ENCODE measurements at regions not wholly inside any gene's neighbourhood (a gene's known extent, or its start where the extent isn't known, plus 50 kb on each side); places are given as distances from the start of the nearest gene placed in this dataset.
A peak's percentile ranks its signal among the peaks of the same experiment; 100 is the strongest.

DNA sequence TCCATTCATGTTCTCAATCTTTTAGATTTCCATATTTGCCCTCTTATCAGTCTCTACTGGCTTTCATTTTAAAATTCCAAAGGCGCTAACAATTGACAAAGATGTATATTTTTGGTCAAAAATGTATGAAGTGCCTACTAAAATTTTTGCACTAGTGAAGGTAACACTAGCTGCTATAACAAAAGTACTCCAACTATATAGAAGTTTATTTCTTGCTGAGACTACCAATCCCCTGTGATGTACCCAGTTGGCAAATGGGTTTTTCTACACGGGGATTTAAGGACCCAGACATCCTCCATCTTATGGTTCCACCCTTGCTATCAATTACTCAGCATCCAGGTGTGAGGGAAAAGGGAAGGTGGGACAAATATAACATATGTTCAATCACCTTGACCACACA, 75.3 kb upstream of the TSPAN8 start:
- DNase-seq: no peak

DNA sequence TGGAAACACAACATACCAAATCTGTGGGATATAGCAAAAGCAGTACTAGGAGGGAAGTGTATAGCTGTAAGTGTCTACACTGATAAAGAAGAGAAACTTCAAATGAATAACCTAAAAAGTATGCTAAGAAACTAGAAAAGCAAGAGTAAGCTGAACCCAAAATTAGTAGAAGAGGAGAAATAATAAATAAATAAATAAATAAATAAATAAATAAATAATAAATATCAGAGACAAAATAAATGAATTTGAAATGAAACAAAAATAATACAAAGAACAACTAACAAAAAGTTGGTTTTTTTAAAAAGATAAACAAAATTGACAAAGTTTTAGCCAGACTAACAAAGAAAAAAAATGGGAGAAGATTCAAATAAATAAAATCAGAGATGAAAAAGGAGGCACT, 72.7 kb upstream of the TSPAN8 start:
- no peak for DNase-seq

DNA sequence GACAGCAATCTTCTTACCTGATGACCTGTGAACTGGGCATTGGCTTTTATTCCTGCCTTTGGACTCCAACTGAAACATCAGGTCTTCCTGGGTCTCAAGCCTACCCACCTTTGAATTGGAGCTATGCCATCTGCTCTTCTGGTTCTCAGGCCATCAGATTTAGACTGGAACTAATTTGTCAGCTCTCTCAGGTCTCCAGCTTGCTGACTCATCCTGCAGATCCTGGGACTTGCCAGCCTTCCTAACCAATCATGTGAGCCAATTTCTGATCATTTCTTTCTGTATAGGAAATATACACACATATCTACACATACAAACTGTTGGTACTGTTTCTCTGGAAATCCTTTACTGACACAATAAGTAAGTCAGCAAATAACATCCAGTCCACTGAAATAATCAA, 65.3 kb upstream of the TSPAN8 start:
- no peak for DNase-seq

DNA sequence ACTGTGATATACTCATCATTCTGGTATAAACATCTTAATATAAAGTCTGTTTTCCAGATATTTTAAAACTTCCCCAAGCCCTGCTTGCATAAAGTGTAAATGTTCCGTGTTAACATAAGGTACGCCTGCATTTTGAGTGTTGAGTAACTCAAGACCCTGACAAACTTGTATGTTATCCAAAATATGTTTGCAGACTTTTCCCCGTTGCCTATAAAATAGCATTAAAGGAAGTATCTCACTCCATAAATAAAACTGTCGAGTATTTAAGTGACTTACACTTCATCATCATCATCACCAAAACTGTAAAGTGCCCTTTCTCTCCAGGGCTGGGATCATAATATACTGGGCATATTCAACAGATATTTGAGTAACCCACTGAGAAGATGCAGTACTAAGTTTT, 64.6 kb upstream of the TSPAN8 start:
- DNase-seq: no peak

DNA sequence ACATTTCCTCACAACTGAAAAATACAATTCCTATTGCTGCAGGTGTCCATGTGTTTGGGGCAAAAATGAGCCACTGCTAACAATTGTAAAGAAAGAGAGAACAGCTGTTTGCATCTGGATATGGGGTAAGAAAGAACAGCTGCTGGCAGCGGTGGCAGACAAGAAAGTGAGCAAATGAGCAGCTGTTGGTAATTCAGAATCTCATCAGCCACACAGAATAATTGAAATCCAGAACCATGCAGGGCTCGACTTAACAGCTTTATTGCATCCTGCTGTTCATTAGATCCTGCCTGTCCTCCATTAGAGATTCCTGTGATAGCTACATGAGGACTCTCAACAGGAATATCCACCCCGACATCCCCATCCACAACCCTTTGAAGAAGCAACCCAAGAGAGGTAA, 62.5 kb upstream of the TSPAN8 start:
- DNase-seq: no peak

DNA sequence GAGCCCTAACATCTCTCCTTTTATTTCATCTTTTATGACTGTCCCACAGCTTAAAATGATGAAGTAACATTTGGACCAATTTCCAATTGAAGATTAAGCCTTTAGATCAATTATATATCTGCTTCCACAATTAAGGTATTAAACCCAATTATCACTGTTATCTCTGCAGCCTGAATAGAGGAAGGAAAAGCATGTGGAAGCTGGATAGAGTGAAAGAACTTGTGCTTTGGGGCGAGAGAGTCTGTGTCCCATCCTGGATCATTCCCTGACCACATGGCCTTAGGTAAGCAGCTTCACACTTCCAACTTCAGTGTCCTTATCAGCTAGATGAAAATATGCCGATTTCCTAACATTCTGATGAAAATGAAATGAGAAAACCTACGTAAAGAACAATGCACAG, 61.4 kb upstream of the TSPAN8 start:
- no peak for DNase-seq

DNA sequence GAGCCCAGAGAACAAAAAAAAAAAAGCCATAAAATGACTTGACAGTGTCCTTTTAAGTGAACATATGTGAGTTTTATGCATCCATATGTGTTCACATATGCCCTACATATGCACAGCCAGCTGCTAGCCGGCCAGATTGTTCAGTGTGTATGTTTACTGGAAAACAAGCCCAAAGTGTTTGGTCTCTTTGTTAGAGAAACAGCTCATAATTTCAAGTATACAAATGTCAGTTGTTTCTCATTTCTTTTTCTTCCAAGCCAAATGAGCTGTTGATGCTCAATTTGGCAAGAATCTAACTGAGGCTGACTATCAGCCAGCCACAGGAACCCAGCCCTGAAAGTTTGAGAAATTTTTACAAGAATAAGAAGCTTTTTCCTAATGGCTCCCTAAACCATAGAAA, 60.8 kb upstream of the TSPAN8 start:
- no peak for DNase-seq

DNA sequence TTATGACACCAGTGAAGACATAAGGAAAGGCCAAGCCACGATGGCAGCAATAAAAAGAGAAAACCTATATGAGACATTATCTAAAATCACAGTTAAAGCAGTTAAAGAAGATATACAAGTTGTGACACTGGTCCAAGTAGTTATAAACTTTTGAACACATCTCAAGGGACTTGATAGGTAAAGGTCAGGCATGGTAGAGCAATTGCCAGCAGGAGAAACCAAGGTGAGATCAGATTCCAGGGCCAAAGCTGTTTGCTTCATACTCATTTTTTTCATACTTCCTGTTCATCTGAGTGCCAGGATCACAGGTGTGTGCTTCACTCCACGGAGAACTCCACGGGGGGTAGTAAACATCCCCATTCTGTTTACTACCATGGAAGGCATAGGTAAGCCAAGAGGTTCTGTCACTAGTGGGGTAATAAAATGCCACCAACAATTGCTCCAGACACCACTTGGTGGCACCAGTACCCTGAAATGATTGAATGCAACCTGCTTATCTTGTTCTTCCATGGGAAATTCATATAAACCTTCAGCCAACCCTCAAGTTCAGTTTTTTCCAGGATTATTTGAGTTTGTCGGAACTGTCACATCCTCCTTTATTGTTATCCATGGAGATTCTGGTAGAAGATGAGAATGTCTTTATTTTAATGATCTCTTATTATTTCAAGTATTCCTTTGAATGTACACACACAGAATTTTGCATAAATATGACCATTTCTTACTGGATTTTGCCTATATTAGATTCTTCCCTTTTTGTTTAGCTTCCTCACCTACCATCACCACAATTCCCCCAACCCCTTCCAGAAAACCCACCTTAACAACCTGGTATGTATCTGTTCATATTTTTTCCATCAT, 59.2 kb upstream of the TSPAN8 start:
- peak; percentile 10 for DNase-seq

DNA sequence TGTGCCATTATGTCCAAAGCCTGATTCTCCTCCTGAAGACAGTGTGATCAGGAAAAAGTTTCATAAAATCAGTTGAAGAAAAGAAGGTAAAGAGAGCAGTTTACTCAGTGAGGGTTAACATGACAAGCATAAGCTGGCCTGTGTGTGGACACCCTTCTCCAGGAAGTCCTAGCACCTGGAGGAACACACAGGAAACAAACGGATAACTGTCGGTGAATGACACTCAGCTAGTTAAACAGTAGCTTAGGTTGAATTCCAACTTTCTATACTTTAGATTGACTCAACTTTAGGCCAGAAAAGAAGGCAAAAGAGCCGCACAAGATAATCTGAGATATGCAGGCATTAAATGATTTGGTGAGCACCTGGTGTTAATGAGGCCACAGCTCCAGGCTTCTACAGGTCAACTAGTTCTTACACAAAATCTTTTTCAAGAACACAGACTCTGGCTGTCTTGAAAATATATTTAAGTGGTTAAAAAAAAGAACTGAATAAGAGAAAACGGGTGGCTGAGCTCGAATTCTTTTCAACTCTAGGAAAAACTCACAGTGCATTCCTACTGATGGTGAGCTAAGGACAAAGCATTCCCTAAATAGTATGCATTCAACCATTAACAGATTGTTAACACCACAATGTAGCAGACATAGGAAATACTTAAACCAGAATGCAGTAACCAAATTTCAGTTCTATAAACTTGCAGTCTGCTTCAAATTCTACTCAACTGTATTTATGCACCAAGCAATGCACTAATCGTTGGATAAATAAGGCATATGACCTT, 56.9 kb upstream of the TSPAN8 start:
- no peak for DNase-seq

DNA sequence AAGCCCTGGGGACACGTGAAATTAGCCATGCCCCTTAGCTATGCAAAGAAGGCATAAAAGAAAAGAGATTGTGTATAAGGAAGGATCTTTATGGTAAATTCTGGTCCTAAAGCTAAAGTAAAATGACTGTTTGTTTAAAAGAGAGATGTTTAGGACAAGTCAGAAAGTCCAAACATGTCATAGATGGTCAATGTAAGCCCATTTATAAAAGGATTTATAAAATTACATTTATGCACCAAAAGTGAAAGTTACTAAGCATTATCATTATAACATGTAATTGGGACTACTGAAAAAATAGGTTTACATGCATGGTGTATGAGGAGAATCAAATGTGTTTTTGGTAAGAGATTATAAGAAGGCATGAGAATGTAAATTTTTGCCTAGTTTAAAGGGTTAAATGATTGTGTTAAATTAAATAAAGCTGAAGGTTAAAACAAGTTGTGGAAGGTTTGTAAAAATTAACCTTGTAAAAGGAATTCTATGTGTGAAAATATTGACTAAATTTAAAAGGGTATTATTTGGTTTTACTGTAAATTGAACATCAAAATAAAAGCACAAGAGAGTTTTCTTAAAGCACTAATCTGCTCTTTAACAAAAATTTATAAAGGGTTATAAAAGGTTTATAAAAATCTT, 50.4 kb upstream of the TSPAN8 start:
- DNase-seq: no peak

Measured in KG1 (cell line).